ENCODE measurements at regions not wholly inside any gene's neighbourhood (a gene's known extent, or its start where the extent isn't known, plus 50 kb on each side); places are given as distances from the start of the nearest gene placed in this dataset.

GRCh38 chr5:133688391-133688790 lies 76.0 kb upstream of the FSTL4 start:
- Mint-ChIP-seq H3K27ac (peak overlapping the region; percentile 54), H3K9me3 (no peaks in the 10 kb centered on the region), H3K27me3 (peaks cover 33% of the 10 kb centered on the region), H3K4me3 (no peak overlapping the region), H3K4me1 (ENCODE audit: low read depth) (peaks cover 7% of the 10 kb centered on the region), H3K36me3 (no peaks in the 10 kb centered on the region)
- DNase-seq = no peak
- CTCF ChIA-PET = interaction anchor here (1.0 kb wide), 1 partner anchor 40 kb away, joined by 3 read pairs; no protein-coding TSS in a partner anchor
- POLR2A ChIA-PET = interaction anchor here (1.3 kb wide), 1 partner anchor 11 kb away, joined by 5 read pairs; no protein-coding TSS in a partner anchor
- intact Hi-C loops (cut with micrococcal nuclease) = loop anchor here (1.0 to 5.0 kb wide), 3 partner anchors 11 to 244 kb away; no protein-coding TSS in a partner anchor

- intact Hi-C loops (cut with micrococcal nuclease) = loop anchor here (1.0 to 5.0 kb wide), 3 partner anchors 12 to 245 kb away; no protein-coding TSS in a partner anchor
- H3K27ac Mint-ChIP-seq = no peak overlapping the region
- no peaks in the 10 kb centered on the region for H3K36me3 Mint-ChIP-seq
- peaks cover 7% of the 10 kb centered on the region for H3K4me1 Mint-ChIP-seq (ENCODE audit: low read depth)
- ChIA-PET POLR2A (no interaction called here), CTCF (no interaction called here)
- peaks cover 30% of the 10 kb centered on the region for H3K27me3 Mint-ChIP-seq
- no peaks in the 10 kb centered on the region for H3K9me3 Mint-ChIP-seq
- H3K4me3 Mint-ChIP-seq = no peak overlapping the region
- DNase-seq = no peak
Observed at GRCh38 chr5:133687212-133688061, 75.1 kb upstream of the FSTL4 start.

GRCh38 chr5:133686566-133686965 lies 74.2 kb upstream of the FSTL4 start:
- Mint-ChIP-seq H3K27ac (no peak overlapping the region), H3K9me3 (no peaks in the 10 kb centered on the region), H3K27me3 (peaks cover 26% of the 10 kb centered on the region), H3K4me1 (ENCODE audit: low read depth) (peaks cover 7% of the 10 kb centered on the region), H3K36me3 (no peaks in the 10 kb centered on the region), H3K4me3 (no peak overlapping the region)
- POLR2A ChIA-PET = no interaction called here
- CTCF ChIA-PET = no interaction called here
- DNase-seq = no peak
- intact Hi-C loops (cut with micrococcal nuclease) = loop anchor here (5.0 kb wide), 1 partner anchor 246 kb away; no protein-coding TSS in a partner anchor

- POLR2A ChIA-PET = no interaction called here
- Mint-ChIP-seq H3K4me1 (ENCODE audit: low read depth) (peaks cover 7% of the 10 kb centered on the region), H3K27ac (no peak overlapping the region), H3K4me3 (no peak overlapping the region), H3K27me3 (peaks cover 18% of the 10 kb centered on the region), H3K9me3 (no peaks in the 10 kb centered on the region), H3K36me3 (no peaks in the 10 kb centered on the region)
- intact Hi-C loops (cut with micrococcal nuclease) = loop anchor here (5.0 kb wide), 1 partner anchor 247 kb away; no protein-coding TSS in a partner anchor
- CTCF ChIA-PET = no interaction called here
- DNase-seq = no peak
Observed at GRCh38 chr5:133685402-133686018, 73.2 kb upstream of the FSTL4 start.

GRCh38 chr5:133683646-133684596 lies 71.6 kb upstream of the FSTL4 start:
- intact Hi-C loops (cut with micrococcal nuclease) = no loop called here
- ChIA-PET POLR2A (no interaction called here), CTCF (no interaction called here)
- H3K36me3 Mint-ChIP-seq = no peaks in the 10 kb centered on the region
- H3K4me1 Mint-ChIP-seq (ENCODE audit: low read depth) = peaks cover 4% of the 10 kb centered on the region
- no peak overlapping the region for H3K4me3 Mint-ChIP-seq
- H3K27me3 Mint-ChIP-seq = peaks cover 11% of the 10 kb centered on the region
- DNase-seq = no peak
- no peaks in the 10 kb centered on the region for H3K9me3 Mint-ChIP-seq
- H3K27ac Mint-ChIP-seq = no peak overlapping the region

- Mint-ChIP-seq H3K9me3 (no peaks in the 10 kb centered on the region), H3K27ac (no peak overlapping the region), H3K36me3 (no peaks in the 10 kb centered on the region), H3K27me3 (peaks cover 10% of the 10 kb centered on the region), H3K4me3 (no peak overlapping the region), H3K4me1 (ENCODE audit: low read depth) (no peaks in the 10 kb centered on the region)
- POLR2A ChIA-PET = no interaction called here
- intact Hi-C loops (cut with micrococcal nuclease) = no loop called here
- CTCF ChIA-PET = interaction anchor here (1.3 kb wide), 1 partner anchor 259 kb away, joined by 5 read pairs; no protein-coding TSS in a partner anchor
- no peak for DNase-seq
Observed at GRCh38 chr5:133682451-133682850, 70.1 kb upstream of the FSTL4 start.

- no peak for DNase-seq
- CTCF ChIA-PET = interaction anchor here (1.3 kb wide), 1 partner anchor 258 kb away, joined by 5 read pairs; no protein-coding TSS in a partner anchor
- intact Hi-C loops (cut with micrococcal nuclease) = no loop called here
- H3K27ac Mint-ChIP-seq = no peak overlapping the region
- no peaks in the 10 kb centered on the region for H3K36me3 Mint-ChIP-seq
- peaks cover 6% of the 10 kb centered on the region for H3K27me3 Mint-ChIP-seq
- no peaks in the 10 kb centered on the region for H3K4me1 Mint-ChIP-seq (ENCODE audit: low read depth)
- H3K9me3 Mint-ChIP-seq = no peaks in the 10 kb centered on the region
- POLR2A ChIA-PET = no interaction called here
- H3K4me3 Mint-ChIP-seq = no peak overlapping the region
Observed at GRCh38 chr5:133681896-133682295, 69.6 kb upstream of the FSTL4 start.

GRCh38 chr5:133680830-133681565 lies 68.7 kb upstream of the FSTL4 start:
- POLR2A ChIA-PET = no interaction called here
- H3K27me3 Mint-ChIP-seq = no peaks in the 10 kb centered on the region
- no peak for DNase-seq
- H3K36me3 Mint-ChIP-seq = no peaks in the 10 kb centered on the region
- H3K9me3 Mint-ChIP-seq = no peaks in the 10 kb centered on the region
- H3K4me3 Mint-ChIP-seq = no peak overlapping the region
- intact Hi-C loops (cut with micrococcal nuclease) = no loop called here
- no peaks in the 10 kb centered on the region for H3K4me1 Mint-ChIP-seq (ENCODE audit: low read depth)
- CTCF ChIA-PET = interaction anchor here (1.3 kb wide), 1 partner anchor 257 kb away, joined by 5 read pairs; no protein-coding TSS in a partner anchor
- no peak overlapping the region for H3K27ac Mint-ChIP-seq

- intact Hi-C loops (cut with micrococcal nuclease) = no loop called here
- no peaks in the 10 kb centered on the region for H3K4me1 Mint-ChIP-seq (ENCODE audit: low read depth)
- no peak overlapping the region for H3K4me3 Mint-ChIP-seq
- H3K27ac Mint-ChIP-seq = no peak overlapping the region
- peaks cover 1% of the 10 kb centered on the region for H3K27me3 Mint-ChIP-seq
- no peak for DNase-seq
- POLR2A ChIA-PET = no interaction called here
- CTCF ChIA-PET = no interaction called here
- H3K9me3 Mint-ChIP-seq = no peaks in the 10 kb centered on the region
- H3K36me3 Mint-ChIP-seq = no peaks in the 10 kb centered on the region
Observed at GRCh38 chr5:133679534-133679933, 67.2 kb upstream of the FSTL4 start.

- no peak for DNase-seq
- Mint-ChIP-seq H3K27ac (no peak overlapping the region), H3K4me3 (no peak overlapping the region), H3K36me3 (no peaks in the 10 kb centered on the region), H3K4me1 (ENCODE audit: low read depth) (no peaks in the 10 kb centered on the region), H3K9me3 (peaks cover 4% of the 10 kb centered on the region), H3K27me3 (peaks cover 12% of the 10 kb centered on the region)
- intact Hi-C loops (cut with micrococcal nuclease) = no loop called here
- ChIA-PET POLR2A (no interaction called here), CTCF (no interaction called here)
Observed at GRCh38 chr5:133675376-133676154, 63.2 kb upstream of the FSTL4 start.

GRCh38 chr5:133670336-133670735 lies 58.0 kb upstream of the FSTL4 start:
- ChIA-PET POLR2A (no interaction called here), CTCF (no interaction called here)
- Mint-ChIP-seq H3K4me1 (ENCODE audit: low read depth) (no peaks in the 10 kb centered on the region), H3K27me3 (peaks cover 25% of the 10 kb centered on the region), H3K4me3 (no peak overlapping the region), H3K9me3 (peaks cover 4% of the 10 kb centered on the region), H3K36me3 (no peaks in the 10 kb centered on the region), H3K27ac (no peak overlapping the region)
- intact Hi-C loops (cut with micrococcal nuclease) = no loop called here
- no peak for DNase-seq

Data from activated CD4-positive, alpha-beta memory T cell treated with anti-CD3 and anti-CD28 coated beads for 36 hours (primary cell).